ENCODE measurements at regions not wholly inside any gene's neighbourhood (a gene's known extent, or its start where the extent isn't known, plus 50 kb on each side); places are given as distances from the start of the nearest gene placed in this dataset.

GRCh38 chrX:39859991-39860861 is 237.5 kb downstream of the BCOR start:
- no peak for TF ChIP-seq CTCF (IDR thresholded peaks at IDR 0.05)
- DNase-seq (ENCODE audit: low spot score): no peak
- Histone ChIP-seq H3K4me3 (no peak overlapping the region), H3K27ac (no peak overlapping the region)

- TF ChIP-seq CTCF (IDR thresholded peaks at IDR 0.05): no peak
- Histone ChIP-seq H3K4me3 (no peak overlapping the region), H3K27ac (no peak overlapping the region)
- no peak for DNase-seq (ENCODE audit: low spot score)
Measured at GRCh38 chrX:39862963-39863362, 234.8 kb downstream of the BCOR start.

- TF ChIP-seq CTCF (IDR thresholded peaks at IDR 0.05): no peak
- Histone ChIP-seq H3K27ac (no peak overlapping the region), H3K4me3 (no peak overlapping the region)
- DNase-seq (ENCODE audit: low spot score): no peak
Measured at GRCh38 chrX:39866229-39866628, 231.5 kb downstream of the BCOR start.

- no peak for TF ChIP-seq CTCF (IDR thresholded peaks at IDR 0.05)
- DNase-seq (ENCODE audit: low spot score): no peak
- no peak overlapping the region for H3K4me3 ChIP-seq
- no peak overlapping the region for H3K27ac ChIP-seq
Measured at GRCh38 chrX:39869846-39870601, 227.7 kb downstream of the BCOR start.

- TF ChIP-seq CTCF (IDR thresholded peaks at IDR 0.05): no peak
- Histone ChIP-seq H3K4me3 (no peak overlapping the region), H3K27ac (no peak overlapping the region)
- no peak for DNase-seq (ENCODE audit: low spot score)
Measured at GRCh38 chrX:39871648-39872047, 226.1 kb downstream of the BCOR start.

GRCh38 chrX:39873117-39873516 is 224.6 kb downstream of the BCOR start:
- no peak for TF ChIP-seq CTCF (IDR thresholded peaks at IDR 0.05)
- no peak overlapping the region for H3K4me3 ChIP-seq
- no peak for DNase-seq (ENCODE audit: low spot score)
- no peak overlapping the region for H3K27ac ChIP-seq

Measured in coronary artery (tissue), 2 donors.